DND-41 (cell line): ENCODE measurements at regions not wholly inside any gene's neighbourhood (a gene's known extent, or its start where the extent isn't known, plus 50 kb on each side); places are given as distances from the start of the nearest gene placed in this dataset.

ENCODE experiments used
- CTCF ChIP-seq: IDR thresholded peaks from 2 replicates; pipeline ENCODE4 v1.5.1; 2012; ENCODE audit warnings: borderline replicate concordance, low read length, moderate library complexity, mild to moderate bottlenecking; ENCODE audit not compliant: poor library complexity, severe bottlenecking; ENCODE audit errors: extremely low read depth
- EZH2 ChIP-seq: IDR thresholded peaks from 3 replicates; pipeline ENCODE4 v1.6.1; 2012; ENCODE audit warnings: borderline replicate concordance, low read depth, mild to moderate bottlenecking, moderate library complexity, low read length, inconsistent platforms; ENCODE audit not compliant: severe bottlenecking

DNA sequence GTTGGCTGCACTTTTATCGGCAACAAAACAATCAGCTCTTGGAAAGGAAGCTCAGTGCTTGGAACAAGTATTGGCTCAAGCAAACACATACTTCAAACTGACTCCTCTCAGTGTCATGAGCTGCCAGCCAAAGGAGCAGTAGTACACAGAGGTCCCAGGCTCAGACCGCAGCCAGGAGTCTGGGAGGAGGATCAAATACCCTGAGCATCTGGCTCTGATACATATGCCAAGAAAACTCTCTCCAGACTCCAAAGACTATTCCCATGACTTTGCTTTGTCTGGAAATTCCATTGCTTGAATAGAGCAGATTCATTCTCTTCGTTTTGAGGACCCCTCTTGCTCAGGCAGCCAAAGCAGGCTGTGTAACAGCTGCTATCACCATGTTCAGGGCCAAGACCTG is 501.6 kb upstream of the PSMD7 start:
- no peak for TF ChIP-seq CTCF
- no peak for TF ChIP-seq EZH2
